ENCODE measurements at regions not wholly inside any gene's neighbourhood (a gene's known extent, or its start where the extent isn't known, plus 50 kb on each side); places are given as distances from the start of the nearest gene placed in this dataset.

DNA sequence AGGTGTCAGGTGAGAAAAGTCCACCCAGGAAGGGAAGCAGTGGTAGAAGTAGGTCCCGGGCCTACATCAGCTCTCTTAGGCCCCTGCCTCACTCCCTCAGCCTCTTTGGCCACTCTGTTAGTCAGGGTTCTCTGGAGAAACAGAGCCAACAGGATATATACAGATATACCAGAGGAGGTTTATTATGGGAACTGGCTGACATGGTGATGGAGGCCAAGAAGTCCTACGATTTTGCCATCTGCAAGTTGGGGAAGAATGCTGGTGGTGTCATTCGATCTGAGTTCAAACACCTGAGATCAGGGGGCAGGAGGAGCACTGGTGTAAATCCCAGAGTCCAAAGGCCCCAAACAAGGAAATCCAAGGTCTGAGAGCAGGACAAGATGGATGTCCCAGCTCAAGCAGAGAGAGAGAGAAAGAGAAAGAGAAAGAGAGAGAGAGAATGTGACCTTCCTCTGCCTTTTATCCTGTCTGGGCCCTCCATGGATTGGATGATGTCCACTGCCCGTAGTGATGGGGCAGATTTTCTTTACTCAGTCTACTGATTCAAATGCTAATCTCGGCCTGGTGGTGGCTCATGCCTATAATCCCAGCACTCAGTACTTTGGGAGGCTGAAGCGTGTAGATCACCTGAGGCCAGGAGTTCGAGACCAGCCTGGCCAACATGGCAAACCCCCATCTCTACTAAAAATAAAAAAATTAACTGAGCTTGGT lies 111.1 kb upstream of the MYCN start:
- TF ChIP-seq CTCF (IDR thresholded peaks at IDR 0.05), result no peak
- Mint-ChIP-seq H3K9me3 (no peaks in the 10 kb centered on the region), H3K4me3 (no peak overlapping the region), H3K4me1 (no peaks in the 10 kb centered on the region), H3K27ac (no peak overlapping the region), H3K27me3 (ENCODE audit: low read depth in 2 of 2) (no peaks in the 10 kb centered on the region), H3K36me3 (no peaks in the 10 kb centered on the region)
- 83% methylated on average over 7 of the region's 7 CpGs for whole genome bisulfite sequencing (ENCODE audit: insufficient coverage)
- DNase-seq (no peak), ATAC-seq (no peak)
- no peaks in the 10 kb centered on the region for H3K9me3 ChIP-seq (ENCODE audit: control insufficient read depth, insufficient read depth, low read length)
- H3K36me3 ChIP-seq (ENCODE audit: control insufficient read depth, insufficient read depth, low read length), result no peaks in the 10 kb centered on the region
- no peaks in the 10 kb centered on the region for H3K27me3 ChIP-seq (ENCODE audit: control insufficient read depth, insufficient read depth, low read length)
- no peak overlapping the region for H3K27ac ChIP-seq (ENCODE audit: low read length)
- intact Hi-C loops (cut with micrococcal nuclease), result no loop called here
- H3K4me1 ChIP-seq (ENCODE audit: control insufficient read depth, insufficient read depth, low read length), result no peaks in the 10 kb centered on the region
- H3K4me3 ChIP-seq (ENCODE audit: low read length), result no peak overlapping the region

DNA sequence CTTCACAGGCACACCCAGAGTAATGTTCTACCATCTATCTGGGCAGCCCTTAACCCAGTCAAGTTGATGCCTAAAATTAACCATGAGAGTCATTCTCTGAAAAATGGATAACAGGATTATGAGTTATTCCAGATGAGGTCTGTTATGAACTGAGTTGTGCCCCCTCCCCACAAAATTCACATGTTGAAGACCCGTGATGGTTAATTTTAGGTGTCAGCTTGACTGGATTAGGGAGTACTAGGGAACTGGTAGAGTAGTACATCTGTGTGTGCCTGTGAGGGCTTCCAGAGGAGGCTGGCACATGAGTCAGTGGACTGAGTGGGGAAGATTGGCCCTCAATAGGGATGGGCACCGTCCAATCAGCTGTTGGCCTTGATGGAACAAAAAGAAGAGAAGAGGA lies 110.4 kb upstream of the MYCN start:
- 75% methylated on average over 2 of the region's 2 CpGs for WGBS (ENCODE audit: insufficient coverage)
- TF ChIP-seq CTCF (IDR thresholded peaks at IDR 0.05), result no peak
- Mint-ChIP-seq H3K27me3 (ENCODE audit: low read depth in 2 of 2) (no peaks in the 10 kb centered on the region), H3K27ac (no peak overlapping the region), H3K4me1 (no peaks in the 10 kb centered on the region), H3K36me3 (no peaks in the 10 kb centered on the region), H3K9me3 (no peaks in the 10 kb centered on the region), H3K4me3 (no peak overlapping the region)
- Histone ChIP-seq H3K27me3 (ENCODE audit: control insufficient read depth, insufficient read depth, low read length) (no peaks in the 10 kb centered on the region), H3K4me3 (ENCODE audit: low read length) (no peak overlapping the region), H3K36me3 (ENCODE audit: control insufficient read depth, insufficient read depth, low read length) (no peaks in the 10 kb centered on the region), H3K4me1 (ENCODE audit: control insufficient read depth, insufficient read depth, low read length) (no peaks in the 10 kb centered on the region), H3K27ac (ENCODE audit: low read length) (no peak overlapping the region), H3K9me3 (ENCODE audit: control insufficient read depth, insufficient read depth, low read length) (no peaks in the 10 kb centered on the region)
- no peak for DNase-seq
- intact Hi-C loops (cut with micrococcal nuclease), result no loop called here
- ATAC-seq, result no peak

DNA sequence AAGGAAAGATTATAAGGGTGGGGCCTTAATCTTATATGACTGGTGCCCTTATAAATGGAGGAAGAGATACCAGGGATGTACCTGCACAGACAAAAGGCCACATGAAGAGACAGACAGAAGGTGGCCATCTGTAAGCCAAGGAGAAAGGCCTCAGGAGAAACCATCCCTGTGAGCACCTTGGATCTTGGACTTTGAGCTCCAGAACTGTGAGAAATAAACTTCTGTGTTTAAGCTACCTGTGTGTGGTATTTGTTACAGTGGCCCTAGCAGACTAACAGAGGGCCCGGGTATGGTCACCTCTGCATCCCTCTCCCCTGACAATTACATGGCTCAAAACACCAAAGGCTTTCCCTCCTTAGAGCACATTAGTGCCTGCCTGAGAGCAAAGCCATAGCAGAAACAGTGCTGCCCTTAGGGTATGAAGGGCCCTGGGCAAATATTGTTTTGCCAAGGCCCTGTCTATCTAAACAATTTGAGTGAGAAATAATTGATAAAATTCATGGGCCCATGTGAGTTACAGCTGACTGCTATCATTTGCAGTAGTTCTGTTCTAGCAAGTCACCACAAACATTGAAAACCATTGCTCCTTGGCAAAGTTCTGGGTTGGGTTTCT lies 109.3 kb upstream of the MYCN start:
- no peak for ATAC-seq
- WGBS (ENCODE audit: insufficient coverage), result 83% methylated on average over 1 of the region's 1 CpG
- no peaks in the 10 kb centered on the region for H3K27me3 Mint-ChIP-seq (ENCODE audit: low read depth in 2 of 2)

More for the DNA sequence above, 109.3 kb upstream of the MYCN start:
- no peak overlapping the region for H3K4me3 ChIP-seq (ENCODE audit: low read length)
- H3K36me3 Mint-ChIP-seq, result no peaks in the 10 kb centered on the region
- H3K27me3 ChIP-seq (ENCODE audit: control insufficient read depth, insufficient read depth, low read length), result no peaks in the 10 kb centered on the region
- H3K4me1 ChIP-seq (ENCODE audit: control insufficient read depth, insufficient read depth, low read length), result no peaks in the 10 kb centered on the region
- H3K4me3 Mint-ChIP-seq, result no peak overlapping the region
- no peak overlapping the region for H3K27ac ChIP-seq (ENCODE audit: low read length)
- intact Hi-C loops (cut with micrococcal nuclease), result no loop called here
- H3K9me3 Mint-ChIP-seq, result no peaks in the 10 kb centered on the region
- no peaks in the 10 kb centered on the region for H3K9me3 ChIP-seq (ENCODE audit: control insufficient read depth, insufficient read depth, low read length)
- no peaks in the 10 kb centered on the region for H3K4me1 Mint-ChIP-seq
- TF ChIP-seq CTCF (IDR thresholded peaks at IDR 0.05), result no peak
- H3K36me3 ChIP-seq (ENCODE audit: control insufficient read depth, insufficient read depth, low read length), result no peaks in the 10 kb centered on the region
- no peak for DNase-seq
- H3K27ac Mint-ChIP-seq, result no peak overlapping the region
